OCI-LY7 (cell line): ENCODE measurements at regions not wholly inside any gene's neighbourhood (a gene's known extent, or its start where the extent isn't known, plus 50 kb on each side); places are given as distances from the start of the nearest gene placed in this dataset.
"Not testable (repeated sequence)": the region's sequence is repeated elsewhere in the genome, so short reads cannot be mapped to it uniquely, and the experiment has no call there.

Experiments
- CTCF ChIP-seq: fragments of 200-600 bp; sonication (generic); conservative IDR thresholded peaks from 2 replicates; pipeline ENCODE4 v1.5.1; 2014; ENCODE audit warnings: mild to moderate bottlenecking, antibody characterized with exemption, low read length, moderate library complexity, mixed read lengths
- EZH2phosphoT487 ChIP-seq: fragments of 200-600 bp; sonication (generic); IDR thresholded peaks from 2 replicates; pipeline ENCODE4 v1.6.1; 2018; ENCODE audit warnings: low read depth, borderline replicate concordance, mild to moderate bottlenecking, mixed run types, antibody characterized with exemption, low read length, moderate library complexity, mixed read lengths

DNA sequence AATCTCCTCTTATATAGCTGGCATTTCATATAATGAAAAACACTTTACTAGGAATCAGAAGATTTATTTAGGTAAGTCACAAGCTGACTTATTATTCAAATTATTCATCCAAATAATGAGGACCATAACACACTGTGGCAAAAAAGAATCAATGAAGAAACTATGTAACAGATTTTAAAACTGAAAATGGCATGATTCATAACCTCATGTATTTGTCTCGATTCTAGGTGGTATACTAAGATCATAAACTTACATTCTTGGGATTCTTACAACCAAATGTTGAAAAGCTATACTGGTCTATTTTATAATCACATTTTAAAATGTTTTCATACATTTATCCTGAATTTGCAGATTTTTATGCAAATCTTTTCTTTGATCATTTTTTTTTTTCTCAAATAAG lies 69.6 kb upstream of the ZSCAN2 start:
- TF ChIP-seq CTCF, EZH2phosphoT487: not testable (repeated sequence)
